Bone marrow (tissue), 2 donors: ENCODE measurements at regions not wholly inside any gene's neighbourhood (a gene's known extent, or its start where the extent isn't known, plus 50 kb on each side); places are given as distances from the start of the nearest gene placed in this dataset.
A peak's percentile ranks its signal among the peaks of the same experiment; 100 is the strongest.

Experiments used
- DNase-seq, 2 donors: peaks; one replicate each; lab custom pipeline; 2025; lab: John Stamatoyannopoulos, UW

GRCh38 chr2:62447411-62447810 is 58.6 kb downstream of the TMEM17 start:
- no peak for DNase-seq

DNA sequence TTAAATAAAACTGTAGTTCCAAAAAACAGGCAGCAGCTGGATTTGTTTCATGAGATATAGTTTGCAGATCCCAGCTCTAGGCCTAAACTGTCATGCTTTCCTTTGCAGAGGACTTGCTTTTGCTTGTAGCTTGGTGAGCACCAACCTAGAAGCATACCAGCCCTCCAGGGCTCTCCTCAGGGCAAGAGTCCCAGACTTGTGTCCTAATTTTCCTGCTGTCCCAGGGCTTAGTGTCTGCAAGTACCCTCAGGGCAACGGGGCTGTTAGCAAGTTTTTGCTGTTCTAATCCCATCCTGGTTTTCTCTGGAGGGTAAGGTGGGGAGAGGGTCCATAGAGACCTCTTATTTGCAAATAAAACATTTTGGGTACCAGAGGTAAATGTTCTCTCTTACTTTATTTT is 59.5 kb downstream of the TMEM17 start:
- no peak for DNase-seq

DNA sequence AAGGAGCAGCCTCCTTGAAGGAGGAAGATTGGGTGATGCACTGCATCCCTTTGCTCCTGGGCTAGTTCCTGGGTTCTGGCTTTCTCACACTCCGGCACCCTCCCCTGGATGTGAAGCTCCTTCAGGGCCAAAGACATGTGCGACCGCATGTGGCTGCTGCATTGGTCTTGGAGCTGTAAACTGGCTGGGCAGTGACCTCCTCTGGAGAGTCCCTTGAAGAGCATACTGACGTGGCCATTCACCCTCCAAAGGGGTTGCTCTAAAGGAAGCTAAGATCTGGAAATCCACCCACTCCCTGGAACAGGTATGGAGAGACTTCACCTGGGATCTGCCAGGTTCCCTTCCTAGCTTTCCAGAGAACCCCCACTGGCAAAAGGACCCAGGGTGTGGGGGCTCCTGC is 62.1 kb downstream of the TMEM17 start:
- DNase-seq, result no peak

- no peak for DNase-seq
Measured at GRCh38 chr2:62443471-62443870, 62.5 kb downstream of the TMEM17 start.

DNA sequence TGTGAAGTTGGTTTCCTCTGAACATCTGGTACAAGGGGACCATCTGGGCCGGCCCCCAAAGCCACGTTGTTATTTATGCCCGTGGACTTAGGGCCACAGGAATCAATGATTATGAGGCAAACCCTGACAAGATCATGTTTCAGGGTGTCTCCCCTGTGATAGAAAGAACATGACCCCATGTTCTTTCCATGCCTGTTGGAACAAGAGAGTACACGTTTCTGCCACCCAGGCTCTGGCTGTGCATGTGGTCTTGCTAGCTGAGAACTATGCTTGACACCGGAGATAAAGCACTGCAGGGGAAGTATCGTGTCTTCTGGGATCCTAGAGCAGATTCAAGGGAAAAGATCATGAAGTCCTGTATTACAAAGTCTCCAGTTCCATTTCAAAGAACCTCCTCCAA is 64.2 kb downstream of the TMEM17 start:
- no peak for DNase-seq

- DNase-seq, result no peak
Measured at GRCh38 chr2:62441421-62441820, 64.6 kb downstream of the TMEM17 start.

GRCh38 chr2:62440281-62440946 is 65.6 kb downstream of the TMEM17 start:
- DNase-seq, result no peak

DNA sequence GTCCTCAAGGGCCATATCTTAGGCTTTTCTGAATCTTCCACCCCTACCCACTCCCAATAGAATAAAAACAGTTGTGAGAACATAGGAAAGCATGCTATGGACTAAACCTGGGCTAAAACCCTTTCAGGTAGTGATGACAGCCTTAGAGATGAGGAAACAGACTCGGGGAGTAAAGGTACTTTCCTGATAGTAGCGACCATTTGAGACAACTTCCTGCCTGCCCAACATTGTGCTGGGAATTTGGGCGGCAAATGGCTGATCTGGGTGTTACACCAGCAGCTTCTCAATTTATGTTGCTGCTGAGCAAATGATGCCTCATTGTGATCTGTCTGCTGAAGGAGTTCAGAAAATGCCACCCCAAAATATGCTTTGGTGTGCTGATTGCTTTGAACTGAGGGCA is 66.6 kb downstream of the TMEM17 start:
- no peak for DNase-seq

DNA sequence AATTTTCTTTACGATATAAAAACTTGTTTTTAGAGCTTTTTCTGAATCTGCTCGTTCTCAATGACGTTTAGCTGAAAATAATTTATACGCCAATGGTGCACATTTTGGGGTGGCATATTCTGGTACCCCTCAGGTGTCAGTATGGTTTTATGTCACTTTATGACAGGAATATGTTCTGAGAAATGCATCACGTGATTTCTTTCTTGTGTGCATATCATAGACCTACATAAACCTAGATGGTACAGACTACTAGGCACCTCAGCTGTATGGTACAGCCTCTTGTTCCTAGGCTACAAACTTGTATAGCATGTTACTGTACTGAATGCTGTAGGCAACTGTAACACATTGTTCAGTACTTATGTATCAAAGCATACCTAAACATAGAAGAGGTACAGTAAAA is 68.2 kb downstream of the TMEM17 start:
- no peak for DNase-seq

DNA sequence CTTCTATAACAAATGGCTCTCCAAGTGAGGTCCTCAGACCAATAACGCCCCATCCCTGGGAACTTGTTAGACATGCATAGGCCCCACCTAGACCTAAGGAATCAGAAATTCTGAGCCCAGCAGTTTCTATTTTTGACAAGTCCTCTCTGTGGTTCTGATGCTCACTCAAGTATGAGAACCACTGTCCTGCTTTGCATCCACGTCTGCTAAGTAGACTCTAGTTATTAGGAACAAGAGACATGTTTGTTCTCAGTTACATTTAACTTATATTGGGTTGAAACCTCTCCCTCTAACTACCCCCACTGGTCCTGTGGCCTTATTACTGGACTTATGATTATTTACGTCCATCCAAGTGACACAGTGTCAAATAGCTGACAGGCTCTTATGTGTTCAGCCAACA is 70.3 kb downstream of the TMEM17 start:
- no peak for DNase-seq

DNA sequence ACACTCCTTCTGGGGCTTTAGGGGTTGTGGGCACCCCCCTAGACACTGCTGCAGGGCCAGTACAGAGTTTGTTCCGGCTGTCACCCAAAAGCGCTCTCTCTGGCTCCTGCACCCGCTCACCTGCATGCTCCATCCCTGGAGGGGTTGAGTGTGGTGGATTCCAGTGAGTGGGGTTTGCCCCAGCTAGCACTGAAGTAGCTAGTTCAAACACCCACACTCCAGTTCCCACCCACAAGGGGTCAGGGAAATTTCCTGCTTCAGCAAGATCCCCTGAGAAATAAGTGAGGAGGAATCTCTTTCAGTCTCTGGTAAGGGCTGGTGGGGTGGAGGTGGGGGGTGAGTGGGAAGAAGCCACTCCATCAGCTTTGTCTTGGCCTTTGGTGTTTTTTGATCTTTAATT is 73.6 kb downstream of the TMEM17 start:
- DNase-seq, result no peak

DNA sequence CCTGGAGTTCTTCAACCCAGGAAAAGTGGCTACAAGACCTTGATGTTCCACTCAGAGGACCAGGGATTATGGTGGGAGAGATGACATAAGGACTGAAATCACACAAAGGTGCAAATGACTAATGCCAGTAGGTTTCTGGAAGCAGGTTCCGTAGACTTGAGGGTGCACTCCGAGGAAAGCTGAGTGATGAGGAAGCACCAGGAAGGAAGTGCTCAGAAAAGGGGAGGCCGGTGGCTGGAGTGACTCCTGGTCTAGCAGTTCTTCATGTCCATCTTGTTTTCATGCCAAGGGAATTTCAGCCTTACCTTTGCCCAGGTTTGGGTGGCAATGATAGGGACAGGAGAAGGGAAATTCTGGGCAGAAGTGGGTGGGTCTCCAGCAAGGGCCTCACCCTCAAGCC is 74.5 kb downstream of the TMEM17 start:
- DNase-seq, result no peak

GRCh38 chr2:62430146-62430545 is 75.8 kb downstream of the TMEM17 start:
- DNase-seq, result no peak

DNA sequence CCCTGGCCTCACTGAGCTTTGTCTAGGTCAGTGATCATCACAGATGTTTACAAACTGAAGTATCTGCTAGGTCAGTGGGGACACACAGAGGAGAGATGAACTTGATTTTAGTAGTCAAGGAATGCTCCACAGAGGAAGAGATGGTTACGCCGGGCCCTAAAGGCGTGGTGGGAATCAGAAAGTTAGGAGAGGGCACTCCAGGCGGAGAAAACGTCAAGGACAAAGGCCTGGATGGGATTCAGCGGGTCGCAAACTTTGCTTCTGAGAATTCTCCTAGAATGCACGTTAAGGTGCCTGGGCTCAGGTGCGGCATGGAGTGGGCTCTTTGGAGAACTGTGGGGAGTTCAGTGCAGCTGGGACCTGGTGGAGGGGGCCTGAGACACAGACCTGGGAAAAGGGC is 78.8 kb downstream of the TMEM17 start:
- DNase-seq, result no peak

- no peak for DNase-seq
Measured at GRCh38 chr2:62426154-62426912, 79.7 kb downstream of the TMEM17 start.

DNA sequence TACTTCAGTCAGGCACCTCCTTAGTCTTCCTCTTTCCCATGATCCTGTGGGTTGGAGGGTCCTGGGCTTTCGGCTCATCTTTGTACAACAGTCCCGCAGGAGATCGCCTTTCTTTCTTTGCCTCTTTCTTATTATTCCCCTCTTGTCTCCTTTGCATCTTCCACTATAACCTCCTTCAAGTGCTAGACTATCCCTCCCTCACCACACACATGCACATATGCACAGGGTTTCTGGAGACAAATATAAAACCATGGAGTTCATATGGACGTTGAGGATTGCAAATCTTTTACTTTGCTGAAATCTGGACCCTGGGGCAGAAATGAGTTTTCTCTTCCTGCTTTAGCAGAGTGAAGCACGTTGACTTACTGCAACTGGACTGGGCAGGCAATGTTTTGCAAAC is 80.3 kb downstream of the TMEM17 start:
- no peak for DNase-seq

DNA sequence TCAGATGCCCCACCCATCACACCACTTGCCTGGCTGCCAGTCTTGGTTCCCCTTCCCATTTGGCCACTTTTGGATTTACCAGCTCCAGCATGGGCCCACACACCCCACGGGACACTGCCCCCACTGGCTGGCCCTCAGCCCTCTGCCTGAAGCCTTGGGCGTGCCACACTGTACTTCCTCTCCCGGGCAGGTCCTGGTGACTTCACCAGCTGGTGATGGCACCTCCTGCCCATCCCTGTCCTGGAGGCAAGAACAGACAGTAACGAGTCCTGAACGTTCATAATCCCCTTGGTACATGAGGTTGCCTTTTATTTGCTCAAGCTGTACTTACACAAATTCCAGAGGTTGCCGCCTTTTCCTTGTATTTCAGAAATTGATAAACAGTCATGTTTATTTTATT is 81.1 kb downstream of the TMEM17 start:
- DNase-seq, result no peak

DNA sequence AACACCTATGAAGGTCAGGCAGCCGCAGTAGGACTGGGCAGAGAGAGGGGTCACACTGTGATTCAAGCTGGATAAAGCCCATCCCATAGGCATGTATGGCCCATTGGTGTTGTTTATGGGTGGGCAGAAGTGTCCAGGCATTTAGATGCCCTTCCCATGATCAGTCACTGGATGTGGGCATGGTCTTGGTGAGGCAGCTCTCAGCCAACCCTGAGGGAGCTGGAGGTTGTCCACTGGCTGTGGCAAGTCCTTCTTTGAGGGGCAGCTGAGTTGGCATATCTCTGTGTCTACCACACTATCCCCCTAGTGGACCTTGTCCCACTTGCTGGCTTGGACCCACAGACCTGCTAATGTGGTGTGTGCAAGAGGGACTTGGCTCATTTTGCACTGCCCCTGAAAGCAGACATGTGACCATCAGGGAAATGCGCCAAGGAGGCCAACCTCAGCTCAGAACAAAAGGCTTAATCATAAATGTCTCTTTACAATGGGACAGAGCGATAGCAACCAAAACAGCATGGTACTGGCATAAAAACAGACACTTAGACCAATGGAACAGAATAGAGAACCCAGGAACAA is 82.0 kb downstream of the TMEM17 start:
- DNase-seq, result no peak

DNA sequence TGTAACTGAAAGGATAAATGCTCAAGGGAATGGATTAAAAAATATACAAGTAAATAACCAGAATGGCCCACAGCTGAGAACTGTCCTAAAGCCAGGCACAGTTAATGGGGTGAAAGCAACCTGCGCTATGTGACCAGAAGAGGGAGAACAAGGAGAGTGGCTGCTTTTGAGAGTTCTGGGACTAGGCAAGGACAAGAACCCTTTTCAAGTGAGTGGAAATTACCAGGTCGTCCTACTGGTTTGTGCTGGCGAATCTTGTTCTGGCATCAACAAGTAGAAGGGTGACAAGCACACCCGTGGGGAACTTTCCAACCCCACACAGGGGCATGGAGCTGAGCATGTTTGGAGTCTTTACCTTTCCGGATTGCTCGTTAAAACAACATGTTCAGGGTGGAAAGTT is 82.8 kb downstream of the TMEM17 start:
- DNase-seq, result no peak

DNA sequence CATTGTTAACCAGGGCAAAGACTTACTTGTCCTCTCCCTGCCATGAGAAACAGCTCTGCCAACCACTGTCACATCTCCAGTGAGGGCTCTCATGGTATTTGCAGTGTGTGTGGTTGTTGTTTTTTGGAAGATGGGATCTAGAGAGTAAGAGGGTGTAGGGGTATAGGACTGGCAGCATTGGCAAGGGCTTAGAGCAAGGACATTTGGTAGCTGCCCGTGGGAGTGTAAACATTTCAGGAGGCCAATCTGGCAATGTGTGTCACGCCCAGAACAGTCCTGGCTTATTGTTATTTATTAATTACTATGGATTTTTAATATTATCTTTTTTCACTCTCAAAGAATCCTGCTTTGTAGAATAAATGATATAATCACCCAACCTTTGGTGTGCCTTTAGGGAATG is 90.5 kb downstream of the TMEM17 start:
- no peak for DNase-seq

- peak in 1 of 2 donors; percentile 46 for DNase-seq
Measured at GRCh38 chr2:62415019-62415431, 91.0 kb downstream of the TMEM17 start.

- no peak for DNase-seq
Measured at GRCh38 chr2:62413116-62413663, 92.8 kb downstream of the TMEM17 start.

GRCh38 chr2:62412347-62412742 is 93.7 kb downstream of the TMEM17 start:
- DNase-seq, result no peak
